KMS-11 (cell line): ENCODE measurements at regions not wholly inside any gene's neighbourhood (a gene's known extent, or its start where the extent isn't known, plus 50 kb on each side); places are given as distances from the start of the nearest gene placed in this dataset.

Experiments used
- H2AFZ ChIP-seq: fragments of 200-600 bp; sonication (generic); 2 replicates; pipeline ENCODE4 v1.6.1; 2016; ENCODE audit warnings: antibody characterized with exemption, mixed run types, low read depth
- H3K27ac ChIP-seq: fragments of 200-600 bp; sonication (generic); 2 replicates; pipeline ENCODE4 v1.6.1; 2016; ENCODE audit warnings: mild to moderate bottlenecking, mixed run types
- H3K27me3 ChIP-seq: fragments of 200-600 bp; sonication (generic); 2 replicates; pipeline ENCODE4 v1.6.1; 2017; ENCODE audit warnings: mild to moderate bottlenecking, low read depth, mixed run types, moderate library complexity; ENCODE audit not compliant: insufficient read depth
- H3K36me3 ChIP-seq: fragments of 200-600 bp; sonication (generic); 2 replicates; pipeline ENCODE4 v1.6.1; 2017; ENCODE audit warnings: mild to moderate bottlenecking, mixed run types; ENCODE audit not compliant: insufficient read depth
- H3K4me1 ChIP-seq: fragments of 200-600 bp; sonication (generic); 2 replicates; pipeline ENCODE4 v1.6.1; 2016; ENCODE audit warnings: mild to moderate bottlenecking, low read depth, mixed run types; ENCODE audit not compliant: poor library complexity, severe bottlenecking
- H3K4me2 ChIP-seq: fragments of 200-600 bp; sonication (generic); 2 replicates; pipeline ENCODE4 v1.7.0; 2016; ENCODE audit warnings: mild to moderate bottlenecking, mixed run types
- H3K4me3 ChIP-seq: fragments of 200-600 bp; sonication (generic); IDR thresholded peaks from 2 replicates; pipeline ENCODE4 v1.6.1; 2017; ENCODE audit warnings: low read depth, low read length, mixed read lengths; ENCODE audit not compliant: insufficient read depth
- H3K79me2 ChIP-seq: fragments of 200-600 bp; sonication (generic); 2 replicates; pipeline ENCODE4 v1.6.1; 2016; ENCODE audit warnings: low read depth, mixed run types; ENCODE audit not compliant: insufficient read depth
- H3K9ac ChIP-seq: fragments of 200-600 bp; sonication (generic); 2 replicates; pipeline ENCODE4 v1.6.1; 2016; ENCODE audit warnings: mild to moderate bottlenecking, mixed run types
- H4K20me1 ChIP-seq: fragments of 200-600 bp; sonication (generic); 2 replicates; pipeline ENCODE4 v1.6.1; 2016; ENCODE audit warnings: mild to moderate bottlenecking, mixed run types; ENCODE audit not compliant: insufficient read depth
- CTCF ChIP-seq: fragments of 200-600 bp; sonication (generic); conservative IDR thresholded peaks from 2 replicates; pipeline ENCODE4 v1.6.1; 2017; ENCODE audit warnings: low read depth, mild to moderate bottlenecking, antibody characterized with exemption, low read length, moderate library complexity, mixed read lengths

GRCh38 chr3:177557548-177557947, 360.3 kb upstream of the TBL1XR1 start:
- Histone ChIP-seq H4K20me1 (no peaks in the 10 kb centered on the region), H3K27ac (no peak overlapping the region), H3K9ac (no peak overlapping the region), H3K27me3 (no peaks in the 10 kb centered on the region), H3K4me3 (no peak overlapping the region), H3K79me2 (no peaks in the 10 kb centered on the region), H2AFZ (no peak overlapping the region), H3K4me2 (no peak overlapping the region), H3K36me3 (no peaks in the 10 kb centered on the region), H3K4me1 (peaks cover 34% of the 10 kb centered on the region)
- no peak for TF ChIP-seq CTCF

- no peak for TF ChIP-seq CTCF
- Histone ChIP-seq H3K4me3 (no peak overlapping the region), H4K20me1 (no peaks in the 10 kb centered on the region), H3K36me3 (no peaks in the 10 kb centered on the region), H3K27me3 (no peaks in the 10 kb centered on the region), H3K4me1 (peaks cover 9% of the 10 kb centered on the region), H3K79me2 (no peaks in the 10 kb centered on the region), H3K4me2 (no peak overlapping the region), H3K27ac (no peak overlapping the region), H2AFZ (no peak overlapping the region), H3K9ac (no peak overlapping the region)
Observed at GRCh38 chr3:177561365-177561764, 364.1 kb upstream of the TBL1XR1 start.

- H3K4me2 ChIP-seq: no peak overlapping the region
- H3K79me2 ChIP-seq: no peaks in the 10 kb centered on the region
- TF ChIP-seq CTCF: no peak
- no peaks in the 10 kb centered on the region for H4K20me1 ChIP-seq
- no peak overlapping the region for H3K9ac ChIP-seq
- no peak overlapping the region for H3K27ac ChIP-seq
- no peaks in the 10 kb centered on the region for H3K27me3 ChIP-seq
- H3K4me1 ChIP-seq: peaks cover 4% of the 10 kb centered on the region
- no peak overlapping the region for H3K4me3 ChIP-seq
- H3K36me3 ChIP-seq: no peaks in the 10 kb centered on the region
- H2AFZ ChIP-seq: no peak overlapping the region
Observed at GRCh38 chr3:177561769-177562392, 364.6 kb upstream of the TBL1XR1 start.

GRCh38 chr3:177563243-177563780, 366.0 kb upstream of the TBL1XR1 start:
- H3K27me3 ChIP-seq: no peaks in the 10 kb centered on the region
- H3K4me3 ChIP-seq: no peak overlapping the region
- no peaks in the 10 kb centered on the region for H3K4me1 ChIP-seq
- TF ChIP-seq CTCF: no peak
- no peak overlapping the region for H3K9ac ChIP-seq
- no peak overlapping the region for H2AFZ ChIP-seq
- no peaks in the 10 kb centered on the region for H3K79me2 ChIP-seq
- no peaks in the 10 kb centered on the region for H4K20me1 ChIP-seq
- H3K27ac ChIP-seq: no peak overlapping the region
- no peak overlapping the region for H3K4me2 ChIP-seq
- H3K36me3 ChIP-seq: no peaks in the 10 kb centered on the region
